HepG2 (cell line): ENCODE measurements at regions not wholly inside any gene's neighbourhood (a gene's known extent, or its start where the extent isn't known, plus 50 kb on each side); places are given as distances from the start of the nearest gene placed in this dataset.

Source experiments
- HNRNPK ChIP-seq: fragments of 200-400 bp; formaldehyde crosslinking; IDR thresholded peaks from 2 replicates; pipeline ENCODE4 v1.6.1; 2018; ENCODE audit warnings: low read length, low read depth, moderate library complexity, mild to moderate bottlenecking; ENCODE audit not compliant: poor library complexity, severe bottlenecking
- HOXA9 ChIP-seq: sonication (generic); formaldehyde crosslinking; IDR thresholded peaks from 2 replicates; pipeline ENCODE4 v1.8.1; 2022; ENCODE audit warnings: missing genetic modification reagents, mild to moderate bottlenecking, moderate library complexity, borderline replicate concordance
- KMT2A ChIP-seq: sonication (generic); formaldehyde crosslinking; IDR thresholded peaks from 2 replicates; pipeline ENCODE4 v1.4.0; 2020; ENCODE audit warnings: missing genetic modification reagents
- PHF21A ChIP-seq: sonication (generic); formaldehyde crosslinking; IDR thresholded peaks from 2 replicates; pipeline ENCODE4 v1.5.0; 2020; ENCODE audit warnings: mild to moderate bottlenecking, missing genetic modification reagents
- SAP130 ChIP-seq: IDR thresholded peaks from 2 replicates; pipeline ENCODE4 v1.6.1; 2016; ENCODE audit warnings: low read depth
- SOX6 ChIP-seq, 2 experiments: fragments of 450-650 bp in 1 of 2; sonication (generic) in 1 of 2; formaldehyde crosslinking in 1 of 2; IDR thresholded peaks; 2 replicates each; pipeline versions ENCODE4 v1.4.0 to v1.6.1; 2017 to 2020; ENCODE audit warnings: antibody characterized with exemption in 1 of 2, mild to moderate bottlenecking in 1 of 2, missing genetic modification reagents in 1 of 2
- SUZ12 ChIP-seq: fragments of 150-350 bp; IDR thresholded peaks from 2 replicates; pipeline ENCODE4 v1.6.1; 2014; ENCODE audit warnings: low read depth, low read length
- ZBTB42 ChIP-seq: sonication (generic); formaldehyde crosslinking; IDR thresholded peaks from 2 replicates; pipeline ENCODE4 v1.5.0; 2020; ENCODE audit warnings: mild to moderate bottlenecking, missing genetic modification reagents
- ZNF34 ChIP-seq: sonication (generic); formaldehyde crosslinking; IDR thresholded peaks from 2 replicates; pipeline ENCODE4 v1.4.0; 2020; ENCODE audit warnings: mild to moderate bottlenecking, missing genetic modification reagents, borderline replicate concordance
- ZNF460 ChIP-seq: sonication (generic); formaldehyde crosslinking; IDR thresholded peaks from 2 replicates; pipeline ENCODE4 v1.5.1; 2020; ENCODE audit warnings: missing genetic modification reagents, mild to moderate bottlenecking, borderline replicate concordance
- ZNF713 ChIP-seq: sonication (generic); formaldehyde crosslinking; IDR thresholded peaks from 2 replicates; pipeline ENCODE4 v1.4.0; 2020; ENCODE audit warnings: mild to moderate bottlenecking, missing genetic modification reagents
- TF ChIP-seq, protein P1 (sequence below): sonication (generic); formaldehyde crosslinking; IDR thresholded peaks from 2 replicates; pipeline ENCODE4 v1.5.0; 2020; ENCODE audit warnings: missing genetic modification reagents, mild to moderate bottlenecking, borderline replicate concordance
- TF ChIP-seq, protein P2 (sequence below): sonication (generic); formaldehyde crosslinking; IDR thresholded peaks from 2 replicates; pipeline ENCODE4 v1.4.0; 2020; ENCODE audit warnings: missing genetic modification reagents, mild to moderate bottlenecking, borderline replicate concordance
- TF ChIP-seq, protein P3 (sequence below), 2 experiments: sonication (generic) in 1 of 2; formaldehyde crosslinking in 1 of 2; IDR thresholded peaks; 2 replicates each; pipeline versions ENCODE4 v1.4.0 to v1.6.1; 2018 to 2020; ENCODE audit warnings: missing genetic modification reagents in 2 of 2, borderline replicate concordance in 1 of 2, low read depth in 1 of 2, mild to moderate bottlenecking in 1 of 2, missing biosample characterization in 1 of 2
- TF ChIP-seq, protein P4 (sequence below): sonication (generic); formaldehyde crosslinking; IDR thresholded peaks from 2 replicates; pipeline ENCODE4 v1.4.0; 2020; ENCODE audit warnings: missing genetic modification reagents

DNA sequence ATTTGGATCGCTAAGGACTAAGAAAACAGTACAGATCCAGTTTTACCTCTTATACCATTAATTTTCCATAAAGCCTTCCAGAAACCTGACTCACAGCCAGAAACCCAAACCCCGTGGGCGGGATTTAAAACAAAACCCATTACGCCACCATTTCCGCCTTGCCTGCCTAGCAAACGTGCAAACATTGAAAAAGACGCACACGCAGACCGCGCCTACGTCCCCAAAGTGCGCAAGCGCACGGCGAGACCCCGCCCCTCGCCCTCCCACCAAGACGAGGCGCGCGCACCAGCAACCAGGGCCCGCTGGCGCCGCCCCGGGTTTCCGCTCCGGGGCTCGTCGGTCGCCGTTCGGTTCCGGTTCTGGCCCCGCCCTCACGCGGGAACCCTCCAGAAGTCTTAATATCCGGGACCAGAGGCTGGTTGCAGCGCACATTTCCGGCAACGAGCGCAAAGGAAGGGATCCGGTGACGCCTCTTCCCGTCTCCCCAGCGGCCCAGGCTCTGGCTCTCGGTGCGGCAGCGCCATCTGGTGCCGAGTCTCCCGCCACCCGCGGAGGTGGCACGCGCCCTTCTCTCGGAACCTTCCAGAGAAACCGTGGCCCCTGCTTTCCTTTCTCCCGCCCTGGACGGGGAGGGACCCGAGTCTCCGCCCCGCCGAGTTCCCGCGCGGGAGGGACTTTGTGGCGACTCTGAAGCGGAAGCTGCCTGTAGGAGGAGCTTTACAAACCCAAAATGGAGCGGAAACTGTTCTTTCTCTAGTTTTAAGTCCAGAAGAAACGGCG lies 256.9 kb upstream of the STARD13 start (continued):
- TF ChIP-seq ZNF460 (CRISPR knock-in tag) (no peak; the same call in 1 of the 2 replicates), SOX6 (IDR thresholded peaks at IDR 0.05) (no peak), SOX6 (CRISPR knock-in tag; IDR thresholded peaks at IDR 0.05) (peak; percentile 92), ZBTB42 (CRISPR knock-in tag) (peak; percentile 87; the same call in 1 of the 2 replicates), HNRNPK (peak; percentile 35), ZNF713 (CRISPR knock-in tag) (no peak), HOXA9 (CRISPR knock-in tag) (no peak; the same call in 1 of the 2 replicates), SUZ12 (no peak), KMT2A (CRISPR knock-in tag) (peak; percentile 84), SAP130 (peak; percentile 79), ZNF34 (CRISPR knock-in tag) (peak; percentile 91; the same call in 1 of the 2 replicates), PHF21A (CRISPR knock-in tag) (peak; percentile 85)
- TF ChIP-seq, protein P1, sequence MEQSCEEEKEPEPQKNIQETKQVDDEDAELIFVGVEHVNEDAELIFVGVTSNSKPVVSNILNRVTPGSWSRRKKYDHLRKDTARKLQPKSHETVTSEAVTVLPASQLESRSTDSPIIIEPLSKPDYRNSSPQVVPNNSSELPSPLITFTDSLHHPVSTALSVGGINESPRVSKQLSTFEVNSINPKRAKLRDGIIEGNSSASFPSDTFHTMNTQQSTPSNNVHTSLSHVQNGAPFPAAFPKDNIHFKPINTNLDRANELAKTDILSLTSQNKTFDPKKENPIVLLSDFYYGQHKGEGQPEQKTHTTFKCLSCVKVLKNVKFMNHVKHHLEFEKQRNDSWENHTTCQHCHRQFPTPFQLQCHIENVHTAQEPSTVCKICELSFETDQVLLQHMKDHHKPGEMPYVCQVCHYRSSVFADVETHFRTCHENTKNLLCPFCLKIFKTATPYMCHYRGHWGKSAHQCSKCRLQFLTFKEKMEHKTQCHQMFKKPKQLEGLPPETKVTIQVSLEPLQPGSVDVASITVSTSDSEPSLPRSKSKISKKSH (CRISPR knock-in tag): peak; percentile 99
- TF ChIP-seq, protein P2, sequence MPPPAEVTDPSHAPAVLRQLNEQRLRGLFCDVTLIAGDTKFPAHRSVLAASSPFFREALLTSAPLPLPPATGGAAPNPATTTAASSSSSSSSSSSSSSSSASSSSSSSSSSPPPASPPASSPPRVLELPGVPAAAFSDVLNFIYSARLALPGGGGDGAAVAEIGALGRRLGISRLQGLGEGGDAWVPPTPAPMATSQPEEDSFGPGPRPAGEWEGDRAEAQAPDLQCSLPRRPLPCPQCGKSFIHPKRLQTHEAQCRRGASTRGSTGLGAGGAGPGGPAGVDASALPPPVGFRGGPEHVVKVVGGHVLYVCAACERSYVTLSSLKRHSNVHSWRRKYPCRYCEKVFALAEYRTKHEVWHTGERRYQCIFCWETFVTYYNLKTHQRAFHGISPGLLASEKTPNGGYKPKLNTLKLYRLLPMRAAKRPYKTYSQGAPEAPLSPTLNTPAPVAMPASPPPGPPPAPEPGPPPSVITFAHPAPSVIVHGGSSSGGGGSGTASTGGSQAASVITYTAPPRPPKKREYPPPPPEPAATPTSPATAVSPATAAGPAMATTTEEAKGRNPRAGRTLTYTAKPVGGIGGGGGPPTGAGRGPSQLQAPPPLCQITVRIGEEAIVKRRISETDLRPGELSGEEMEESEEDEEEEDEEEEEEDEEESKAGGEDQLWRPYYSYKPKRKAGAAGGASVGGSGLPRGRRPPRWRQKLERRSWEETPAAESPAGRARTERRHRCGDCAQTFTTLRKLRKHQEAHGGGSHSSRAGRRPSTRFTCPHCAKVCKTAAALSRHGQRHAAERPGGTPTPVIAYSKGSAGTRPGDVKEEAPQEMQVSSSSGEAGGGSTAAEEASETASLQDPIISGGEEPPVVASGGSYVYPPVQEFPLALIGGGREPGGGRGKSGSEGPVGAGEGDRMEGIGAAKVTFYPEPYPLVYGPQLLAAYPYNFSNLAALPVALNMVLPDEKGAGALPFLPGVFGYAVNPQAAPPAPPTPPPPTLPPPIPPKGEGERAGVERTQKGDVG (CRISPR knock-in tag): peak; percentile 96; the same call in 1 of the 2 replicates
- TF ChIP-seq, protein P3, sequence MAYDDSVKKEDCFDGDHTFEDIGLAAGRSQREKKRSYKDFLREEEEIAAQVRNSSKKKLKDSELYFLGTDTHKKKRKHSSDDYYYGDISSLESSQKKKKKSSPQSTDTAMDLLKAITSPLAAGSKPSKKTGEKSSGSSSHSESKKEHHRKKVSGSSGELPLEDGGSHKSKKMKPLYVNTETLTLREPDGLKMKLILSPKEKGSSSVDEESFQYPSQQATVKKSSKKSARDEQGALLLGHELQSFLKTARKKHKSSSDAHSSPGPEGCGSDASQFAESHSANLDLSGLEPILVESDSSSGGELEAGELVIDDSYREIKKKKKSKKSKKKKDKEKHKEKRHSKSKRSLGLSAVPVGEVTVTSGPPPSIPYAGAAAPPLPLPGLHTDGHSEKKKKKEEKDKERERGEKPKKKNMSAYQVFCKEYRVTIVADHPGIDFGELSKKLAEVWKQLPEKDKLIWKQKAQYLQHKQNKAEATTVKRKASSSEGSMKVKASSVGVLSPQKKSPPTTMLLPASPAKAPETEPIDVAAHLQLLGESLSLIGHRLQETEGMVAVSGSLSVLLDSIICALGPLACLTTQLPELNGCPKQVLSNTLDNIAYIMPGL (CRISPR knock-in tag; IDR thresholded peaks at IDR 0.05; ENCODE audit: borderline replicate concordance in 1 of 2, low read depth in 1 of 2): peak; percentile 93 to 96
- TF ChIP-seq, protein P4, sequence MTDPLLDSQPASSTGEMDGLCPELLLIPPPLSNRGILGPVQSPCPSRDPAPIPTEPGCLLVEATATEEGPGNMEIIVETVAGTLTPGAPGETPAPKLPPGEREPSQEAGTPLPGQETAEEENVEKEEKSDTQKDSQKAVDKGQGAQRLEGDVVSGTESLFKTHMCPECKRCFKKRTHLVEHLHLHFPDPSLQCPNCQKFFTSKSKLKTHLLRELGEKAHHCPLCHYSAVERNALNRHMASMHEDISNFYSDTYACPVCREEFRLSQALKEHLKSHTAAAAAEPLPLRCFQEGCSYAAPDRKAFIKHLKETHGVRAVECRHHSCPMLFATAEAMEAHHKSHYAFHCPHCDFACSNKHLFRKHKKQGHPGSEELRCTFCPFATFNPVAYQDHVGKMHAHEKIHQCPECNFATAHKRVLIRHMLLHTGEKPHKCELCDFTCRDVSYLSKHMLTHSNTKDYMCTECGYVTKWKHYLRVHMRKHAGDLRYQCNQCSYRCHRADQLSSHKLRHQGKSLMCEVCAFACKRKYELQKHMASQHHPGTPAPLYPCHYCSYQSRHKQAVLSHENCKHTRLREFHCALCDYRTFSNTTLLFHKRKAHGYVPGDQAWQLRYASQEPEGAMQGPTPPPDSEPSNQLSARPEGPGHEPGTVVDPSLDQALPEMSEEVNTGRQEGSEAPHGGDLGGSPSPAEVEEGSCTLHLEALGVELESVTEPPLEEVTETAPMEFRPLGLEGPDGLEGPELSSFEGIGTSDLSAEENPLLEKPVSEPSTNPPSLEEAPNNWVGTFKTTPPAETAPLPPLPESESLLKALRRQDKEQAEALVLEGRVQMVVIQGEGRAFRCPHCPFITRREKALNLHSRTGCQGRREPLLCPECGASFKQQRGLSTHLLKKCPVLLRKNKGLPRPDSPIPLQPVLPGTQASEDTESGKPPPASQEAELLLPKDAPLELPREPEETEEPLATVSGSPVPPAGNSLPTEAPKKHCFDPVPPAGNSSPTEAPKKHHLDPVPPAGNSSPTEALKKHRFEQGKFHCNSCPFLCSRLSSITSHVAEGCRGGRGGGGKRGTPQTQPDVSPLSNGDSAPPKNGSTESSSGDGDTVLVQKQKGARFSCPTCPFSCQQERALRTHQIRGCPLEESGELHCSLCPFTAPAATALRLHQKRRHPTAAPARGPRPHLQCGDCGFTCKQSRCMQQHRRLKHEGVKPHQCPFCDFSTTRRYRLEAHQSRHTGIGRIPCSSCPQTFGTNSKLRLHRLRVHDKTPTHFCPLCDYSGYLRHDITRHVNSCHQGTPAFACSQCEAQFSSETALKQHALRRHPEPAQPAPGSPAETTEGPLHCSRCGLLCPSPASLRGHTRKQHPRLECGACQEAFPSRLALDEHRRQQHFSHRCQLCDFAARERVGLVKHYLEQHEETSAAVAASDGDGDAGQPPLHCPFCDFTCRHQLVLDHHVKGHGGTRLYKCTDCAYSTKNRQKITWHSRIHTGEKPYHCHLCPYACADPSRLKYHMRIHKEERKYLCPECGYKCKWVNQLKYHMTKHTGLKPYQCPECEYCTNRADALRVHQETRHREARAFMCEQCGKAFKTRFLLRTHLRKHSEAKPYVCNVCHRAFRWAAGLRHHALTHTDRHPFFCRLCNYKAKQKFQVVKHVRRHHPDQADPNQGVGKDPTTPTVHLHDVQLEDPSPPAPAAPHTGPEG (CRISPR knock-in tag): peak; percentile 93
